GM19395 (cell line): ENCODE measurements at regions not wholly inside any gene's neighbourhood (a gene's known extent, or its start where the extent isn't known, plus 50 kb on each side); places are given as distances from the start of the nearest gene placed in this dataset.

Experiments used
- ATAC-seq: cut with Tn5 transposase; IDR thresholded peaks from one replicate; pipeline ENCODE4 v1.9.1; 2021; ENCODE audit warnings: mild to moderate bottlenecking, moderate library complexity; ENCODE audit not compliant: unreplicated experiment

DNA sequence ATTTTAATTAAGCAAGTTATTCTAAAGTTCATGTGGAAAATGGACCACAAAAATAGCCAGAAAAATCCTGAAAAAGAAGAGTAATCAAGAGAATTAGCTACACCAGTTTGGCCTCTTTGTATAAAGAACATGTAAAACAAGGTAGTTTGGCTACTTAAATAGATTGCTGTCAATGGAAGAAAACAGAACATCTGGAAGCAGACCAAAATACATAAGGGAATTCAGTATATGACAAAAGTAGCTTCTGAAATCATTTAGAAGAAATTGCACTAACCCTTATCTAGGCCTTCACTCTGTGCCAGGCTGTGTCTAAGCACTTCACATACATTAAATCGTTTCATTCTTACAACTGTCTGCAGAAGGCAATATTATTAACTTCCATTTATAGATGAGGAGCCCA lies 156.6 kb downstream of the PRDM6 start:
- ATAC-seq = no peak

DNA sequence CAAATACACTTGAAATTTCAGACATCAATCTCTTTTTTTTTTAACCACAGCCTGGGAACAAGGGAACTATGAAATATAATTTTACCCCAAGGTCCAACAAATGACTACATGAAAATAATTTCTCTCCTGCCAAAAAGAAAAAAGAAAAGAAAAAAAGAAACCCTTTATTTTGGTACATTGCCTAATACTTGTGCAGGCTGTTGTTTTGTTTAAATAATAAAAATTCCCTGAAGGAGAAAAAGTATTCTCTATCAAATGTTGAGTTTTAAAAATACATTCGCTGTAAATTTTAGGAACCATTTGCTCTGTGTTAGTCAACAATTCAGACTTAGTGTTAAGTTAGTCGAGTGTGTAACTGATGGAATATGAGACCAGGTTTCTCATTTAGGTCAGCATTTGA lies 155.4 kb downstream of the PRDM6 start:
- no peak for ATAC-seq
